ENCODE measurements at regions not wholly inside any gene's neighbourhood (a gene's known extent, or its start where the extent isn't known, plus 50 kb on each side); places are given as distances from the start of the nearest gene placed in this dataset.

- TF ChIP-seq, protein P1, sequence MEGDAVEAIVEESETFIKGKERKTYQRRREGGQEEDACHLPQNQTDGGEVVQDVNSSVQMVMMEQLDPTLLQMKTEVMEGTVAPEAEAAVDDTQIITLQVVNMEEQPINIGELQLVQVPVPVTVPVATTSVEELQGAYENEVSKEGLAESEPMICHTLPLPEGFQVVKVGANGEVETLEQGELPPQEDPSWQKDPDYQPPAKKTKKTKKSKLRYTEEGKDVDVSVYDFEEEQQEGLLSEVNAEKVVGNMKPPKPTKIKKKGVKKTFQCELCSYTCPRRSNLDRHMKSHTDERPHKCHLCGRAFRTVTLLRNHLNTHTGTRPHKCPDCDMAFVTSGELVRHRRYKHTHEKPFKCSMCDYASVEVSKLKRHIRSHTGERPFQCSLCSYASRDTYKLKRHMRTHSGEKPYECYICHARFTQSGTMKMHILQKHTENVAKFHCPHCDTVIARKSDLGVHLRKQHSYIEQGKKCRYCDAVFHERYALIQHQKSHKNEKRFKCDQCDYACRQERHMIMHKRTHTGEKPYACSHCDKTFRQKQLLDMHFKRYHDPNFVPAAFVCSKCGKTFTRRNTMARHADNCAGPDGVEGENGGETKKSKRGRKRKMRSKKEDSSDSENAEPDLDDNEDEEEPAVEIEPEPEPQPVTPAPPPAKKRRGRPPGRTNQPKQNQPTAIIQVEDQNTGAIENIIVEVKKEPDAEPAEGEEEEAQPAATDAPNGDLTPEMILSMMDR (IDR thresholded peaks at IDR 0.05) = no peak
- TF ChIP-seq POLR2A (IDR thresholded peaks at IDR 0.05; ENCODE audit: low read depth) (no peak), POLR2AphosphoS5 (IDR thresholded peaks at IDR 0.05) (no peak), EP300 (IDR thresholded peaks at IDR 0.05) (no peak)
Measured at GRCh38 chr3:13228584-13228983, 155.4 kb upstream of the IQSEC1 start.
